HG02588 (cell line): ENCODE measurements at regions not wholly inside any gene's neighbourhood (a gene's known extent, or its start where the extent isn't known, plus 50 kb on each side); places are given as distances from the start of the nearest gene placed in this dataset.

Experiments
- ATAC-seq: cut with Tn5 transposase; IDR thresholded peaks from one replicate; pipeline ENCODE4 v1.9.1; 2021; ENCODE audit warnings: mild to moderate bottlenecking, moderate library complexity; ENCODE audit not compliant: unreplicated experiment

DNA sequence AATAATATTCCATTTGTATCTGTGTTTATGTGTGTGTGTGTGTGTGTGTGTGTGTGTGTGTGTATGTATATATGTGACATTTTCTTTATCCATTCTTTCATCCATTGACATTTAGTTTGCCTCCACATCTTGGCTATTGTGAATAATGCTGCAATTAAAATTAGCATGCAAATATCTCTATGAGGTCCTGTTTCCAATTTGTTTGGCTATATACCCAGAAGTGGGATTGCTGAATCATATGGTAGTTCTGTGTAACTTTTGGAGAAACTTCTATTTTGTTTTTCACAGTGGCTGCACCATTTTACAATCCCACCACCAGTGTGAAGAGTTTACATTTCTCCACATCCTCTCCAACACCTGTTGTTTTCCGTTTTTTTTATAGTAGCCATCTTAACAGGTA is 53.1 kb downstream of the CH25H start:
- no peak for ATAC-seq

DNA sequence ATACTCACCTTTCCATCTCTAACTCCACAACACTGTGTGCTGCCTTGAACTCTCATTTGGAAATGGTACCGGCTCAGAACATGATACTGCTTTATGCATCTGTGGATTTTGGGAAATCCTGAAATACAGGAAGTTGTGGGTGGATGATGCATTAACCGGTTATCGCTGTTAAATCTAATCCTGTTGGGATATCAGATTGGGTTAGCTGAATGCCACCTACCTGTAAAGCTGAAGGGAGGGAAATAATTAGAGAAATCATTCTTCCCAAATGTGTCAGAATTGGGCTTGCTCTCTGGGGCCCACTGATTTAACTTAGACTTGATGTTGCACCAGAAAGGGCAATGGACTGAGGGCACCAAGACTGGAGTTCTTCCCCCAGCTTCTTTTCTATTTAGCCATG is 54.0 kb downstream of the CH25H start:
- no peak for ATAC-seq

DNA sequence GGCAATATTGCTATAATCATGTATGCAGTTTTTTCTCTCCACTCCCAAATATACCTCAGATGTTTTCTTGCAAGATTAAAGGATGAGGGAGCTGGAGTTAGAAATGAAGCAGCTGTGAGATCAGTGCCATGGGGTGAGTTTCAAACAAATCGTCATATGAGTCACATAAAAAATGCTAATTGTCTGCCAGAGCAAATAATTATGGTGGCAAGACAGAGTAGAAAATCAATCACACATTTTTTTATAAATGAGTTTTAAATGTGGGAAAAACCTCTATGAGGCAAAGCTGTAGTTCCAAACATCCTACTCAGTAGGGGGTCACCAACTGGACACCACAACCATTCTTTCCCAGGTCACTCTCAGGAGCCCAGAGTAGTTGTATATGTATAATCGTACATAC is 55.3 kb downstream of the CH25H start:
- ATAC-seq: no peak

DNA sequence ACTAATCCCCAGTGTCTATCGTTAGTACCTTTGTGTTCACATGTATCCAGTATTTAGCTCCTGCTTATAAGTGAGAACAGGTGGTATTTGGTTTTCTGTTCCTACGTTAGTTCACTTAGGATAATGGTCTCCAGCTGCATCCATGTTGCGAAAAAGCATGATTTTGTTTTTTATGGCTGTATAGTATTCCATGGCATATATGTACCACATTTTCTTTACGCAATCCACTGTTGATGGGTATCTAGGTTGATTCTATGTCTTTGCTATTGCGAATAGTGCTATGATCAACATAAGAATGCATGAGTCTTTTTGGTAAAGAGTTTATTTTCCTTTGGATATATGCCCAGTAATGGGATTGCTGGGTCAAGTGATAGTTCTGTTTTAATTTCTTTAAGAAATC is 59.1 kb downstream of the CH25H start:
- ATAC-seq: no peak

DNA sequence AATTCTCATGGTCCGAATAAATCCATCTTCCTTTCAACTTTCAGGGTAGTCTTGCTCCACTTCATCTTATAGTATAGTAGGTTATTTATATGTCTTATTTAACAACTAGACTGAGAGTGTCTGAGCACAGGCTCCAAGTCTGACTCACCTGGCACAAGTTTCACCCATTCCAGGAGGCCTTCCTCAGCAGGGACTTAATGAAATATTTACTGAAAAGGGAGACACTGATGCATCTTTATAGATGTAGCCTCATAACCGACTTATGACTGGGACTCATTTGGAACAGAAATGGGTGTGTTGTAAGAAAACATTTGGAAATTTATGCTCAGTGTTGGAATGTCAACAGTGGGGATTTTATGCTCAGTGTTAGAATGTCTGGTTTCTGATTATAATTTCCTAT is 59.9 kb downstream of the CH25H start:
- ATAC-seq: no peak

DNA sequence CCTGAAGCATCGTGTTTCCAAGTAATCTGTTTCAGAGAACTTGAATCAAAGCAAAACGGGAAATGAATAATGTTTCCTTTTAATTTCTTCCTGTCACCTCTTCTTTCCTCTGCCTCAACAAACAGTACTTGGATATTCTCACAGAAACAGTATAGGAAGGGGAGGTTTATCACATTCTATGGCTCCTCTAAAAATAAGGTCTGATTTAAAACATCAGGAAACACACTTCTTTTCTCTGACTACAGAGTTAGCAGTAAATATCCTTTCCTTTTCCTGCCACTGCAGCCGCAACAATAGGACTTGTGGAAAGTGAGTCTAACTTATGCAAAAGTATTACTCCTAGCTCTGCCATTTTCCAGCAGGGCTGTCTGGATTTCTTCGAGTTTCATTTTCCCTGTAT is 62.3 kb downstream of the CH25H start:
- ATAC-seq: no peak

DNA sequence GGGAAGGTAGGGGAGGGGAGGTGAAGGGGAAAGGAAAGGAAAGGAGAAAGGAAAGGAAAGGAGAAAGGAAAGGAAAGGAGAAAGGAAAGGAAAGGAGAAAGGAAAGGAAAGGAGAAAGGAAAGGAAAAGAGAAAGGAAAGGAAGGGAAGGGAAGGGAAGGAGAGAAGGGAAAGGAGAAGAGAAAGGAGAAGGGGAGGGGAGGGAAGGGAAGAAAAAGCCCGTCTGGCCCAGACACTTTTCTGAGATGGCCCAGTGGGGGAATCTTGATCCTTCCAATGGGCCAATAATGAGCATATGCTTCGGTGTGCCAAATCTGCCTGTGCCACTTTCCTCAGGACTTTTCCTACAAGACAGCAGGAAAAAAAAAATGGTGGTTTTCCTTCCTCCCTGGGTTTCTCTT is 64.5 kb downstream of the CH25H start:
- no peak for ATAC-seq

DNA sequence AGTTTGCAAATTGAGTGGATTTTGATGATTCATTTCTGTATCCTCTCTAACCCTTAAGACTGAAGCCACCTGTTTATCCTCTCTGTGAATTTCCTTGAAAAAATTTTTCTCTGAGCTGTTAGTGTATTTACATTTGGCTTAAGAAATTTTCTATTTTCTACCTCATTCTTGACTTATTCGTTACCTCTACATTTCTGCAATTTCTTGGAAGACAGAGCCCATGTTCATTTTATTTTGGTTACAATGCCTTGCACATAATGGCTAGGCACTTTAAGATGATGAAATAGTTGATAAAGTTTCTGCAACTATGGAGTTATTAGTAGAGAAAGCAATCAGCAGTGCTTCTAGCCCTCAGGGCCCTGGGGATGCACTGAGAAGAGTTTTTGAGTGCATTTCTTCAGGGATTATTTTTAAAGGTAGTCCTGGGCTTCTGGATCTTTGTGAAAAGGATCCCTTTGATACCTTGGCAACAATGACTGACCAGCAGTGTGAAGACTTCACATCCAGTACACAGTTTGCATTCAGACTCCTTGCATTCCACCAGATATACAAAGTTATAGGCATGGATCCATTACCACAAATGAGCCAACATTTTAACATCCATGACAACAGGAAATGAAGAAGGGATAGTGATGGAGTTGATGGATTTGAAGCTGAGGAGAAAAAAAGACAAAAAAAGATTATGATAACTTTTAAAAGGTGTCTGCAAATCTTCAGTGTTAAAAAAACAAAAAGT is 68.2 kb downstream of the CH25H start:
- ATAC-seq: no peak

DNA sequence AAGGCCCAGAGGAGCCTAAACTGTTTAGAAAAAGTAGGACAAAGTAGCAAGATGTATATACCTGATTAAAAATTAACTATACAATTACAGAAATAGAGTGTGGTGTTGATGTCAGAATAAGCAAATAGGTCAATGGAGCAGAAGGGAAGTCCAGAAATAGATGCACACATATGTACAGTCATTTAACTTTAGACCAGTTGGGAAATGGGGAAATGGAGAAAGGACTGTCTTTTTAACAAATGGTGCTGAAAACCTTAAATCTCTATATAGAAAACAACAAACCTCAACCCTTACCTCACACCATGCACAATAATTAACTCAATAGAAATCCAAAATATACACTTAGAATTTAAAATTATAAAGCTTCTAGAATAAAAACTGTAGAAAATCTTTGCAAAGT is 72.2 kb downstream of the CH25H start:
- peak; percentile 71 for ATAC-seq

DNA sequence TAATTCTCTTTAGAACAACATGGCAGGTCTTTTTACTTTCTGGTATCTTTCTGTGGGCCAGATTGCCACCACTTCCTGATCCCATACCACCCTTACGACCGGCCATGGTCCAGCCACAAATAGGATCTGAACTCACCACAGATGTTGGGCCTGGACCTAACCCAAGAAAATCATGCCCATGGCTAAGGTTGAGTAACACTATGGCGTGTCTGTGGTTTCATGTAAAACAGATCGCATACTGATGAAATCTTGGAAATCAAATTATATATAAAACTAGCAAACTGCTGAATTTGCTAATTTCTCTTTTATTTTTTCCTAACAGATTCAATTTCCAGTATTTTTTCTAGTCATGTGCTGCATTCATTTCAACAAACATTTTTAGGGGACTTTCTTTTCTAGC is 77.2 kb downstream of the CH25H start:
- ATAC-seq: no peak

DNA sequence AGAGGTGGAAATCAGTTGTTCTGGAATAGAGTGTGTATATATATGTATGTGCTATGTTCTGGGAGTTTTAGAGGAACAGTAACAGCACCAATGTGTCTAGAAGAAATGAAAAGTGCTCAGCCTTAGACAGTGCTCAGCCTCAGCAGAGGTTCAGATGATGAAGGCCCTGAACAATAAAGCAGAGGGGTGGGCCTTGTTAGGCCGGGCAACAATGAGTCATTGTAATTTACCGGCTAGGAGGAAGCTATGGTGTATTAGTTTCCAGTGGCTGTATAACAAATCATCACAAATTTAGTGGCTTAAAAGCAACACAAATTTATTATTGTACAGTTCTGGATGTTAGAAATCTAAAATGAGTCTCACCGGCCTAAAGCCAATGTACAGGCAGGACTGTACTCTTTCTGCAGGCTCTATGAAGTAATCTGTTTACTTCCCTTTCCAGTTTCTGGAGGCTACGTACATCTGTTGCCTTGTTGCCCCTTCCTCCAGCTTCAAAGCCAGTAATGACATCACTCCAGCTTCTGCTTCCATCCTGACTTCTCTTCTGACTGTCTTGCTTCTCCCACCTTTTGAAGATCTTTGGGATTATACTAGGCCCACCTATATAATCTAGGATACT is 84.6 kb downstream of the CH25H start:
- ATAC-seq: no peak

DNA sequence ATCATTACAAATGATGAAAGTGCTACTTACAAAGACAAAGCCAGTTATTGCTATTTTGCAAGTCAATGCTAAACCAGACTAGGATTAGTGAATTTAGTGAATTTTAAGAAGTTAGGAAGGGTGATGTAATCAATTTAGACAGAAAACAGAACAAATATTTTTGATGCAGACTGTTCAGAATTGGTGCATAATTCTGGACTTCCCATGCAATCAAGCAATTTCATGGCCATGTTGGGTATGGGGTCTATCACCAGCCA is 85.4 kb downstream of the CH25H start:
- ATAC-seq: no peak

DNA sequence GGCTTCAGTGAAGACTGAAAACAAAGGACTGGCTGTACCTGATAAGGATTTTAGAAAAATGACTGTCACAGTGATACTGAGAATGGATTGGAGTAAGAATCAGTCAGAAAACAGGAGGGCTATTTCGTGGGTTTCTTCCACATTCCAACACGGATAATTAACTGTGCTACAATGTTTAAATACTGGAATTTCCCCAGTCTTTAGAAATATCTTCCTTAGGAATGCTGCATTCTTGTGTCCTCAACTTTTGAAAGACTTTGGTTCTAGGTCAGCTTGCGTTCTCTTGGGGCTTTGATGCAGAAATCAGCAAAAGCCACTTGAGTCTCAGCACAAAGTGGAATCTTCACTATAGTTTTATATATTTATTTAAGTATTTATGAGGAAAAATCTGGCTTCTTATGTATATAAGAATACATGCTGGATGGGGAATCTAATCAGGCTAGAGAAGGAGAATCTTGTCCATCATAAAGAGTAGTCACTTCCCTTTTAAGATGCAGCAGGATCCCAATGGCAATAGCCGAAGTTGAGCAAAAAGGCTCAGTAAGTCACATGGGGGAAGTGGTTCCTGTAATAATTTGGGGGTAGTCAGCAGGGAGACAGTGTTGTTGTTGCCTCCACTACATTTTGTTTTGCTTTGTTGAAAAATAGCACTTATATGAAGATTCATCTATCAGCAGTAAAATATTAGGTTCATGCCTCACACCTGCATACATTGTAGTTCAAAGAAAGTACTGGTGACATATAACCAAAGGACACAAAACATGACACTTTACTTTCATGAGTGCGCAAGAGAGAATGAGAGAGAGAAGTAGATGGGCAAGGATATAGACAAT is 86.0 kb downstream of the CH25H start:
- ATAC-seq: no peak

DNA sequence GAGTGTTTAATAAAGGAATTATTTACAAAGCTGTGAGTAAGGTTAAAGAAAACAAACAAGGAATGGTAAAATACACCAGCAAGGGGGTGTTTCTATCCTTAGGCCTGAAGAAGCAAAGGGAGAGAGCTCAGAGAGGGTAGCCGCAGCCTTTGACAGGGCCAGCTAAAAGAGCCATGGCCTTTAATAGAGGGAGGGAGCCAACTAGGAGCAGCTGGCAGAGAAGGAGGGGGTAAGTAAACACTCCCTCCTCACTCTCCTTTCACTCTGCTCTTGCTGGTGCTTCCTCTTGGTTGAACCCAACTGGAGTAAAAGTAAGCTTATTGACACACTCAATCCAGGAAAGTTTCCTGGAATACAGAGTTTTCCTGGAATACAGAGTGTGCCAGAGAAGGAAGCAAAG is 87.5 kb downstream of the CH25H start:
- no peak for ATAC-seq

DNA sequence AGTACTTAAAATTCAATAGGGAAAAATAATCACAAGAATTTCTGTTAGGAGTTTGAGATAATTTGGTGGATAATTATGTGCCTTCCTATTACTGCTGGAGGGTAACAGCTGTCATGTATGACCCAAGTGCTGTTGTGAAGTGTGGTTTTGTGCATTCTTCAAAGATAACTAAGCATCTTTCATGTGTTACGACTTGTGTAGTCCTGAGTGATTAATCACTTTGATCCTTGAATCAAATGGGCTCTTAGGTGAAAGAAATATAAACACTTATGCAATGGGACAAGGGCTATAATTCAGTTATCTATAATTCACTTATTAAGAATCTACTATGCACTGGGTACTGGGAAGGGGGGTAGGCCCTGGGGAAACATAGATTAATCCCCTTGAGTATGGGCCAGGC is 89.0 kb downstream of the CH25H start:
- ATAC-seq: no peak

DNA sequence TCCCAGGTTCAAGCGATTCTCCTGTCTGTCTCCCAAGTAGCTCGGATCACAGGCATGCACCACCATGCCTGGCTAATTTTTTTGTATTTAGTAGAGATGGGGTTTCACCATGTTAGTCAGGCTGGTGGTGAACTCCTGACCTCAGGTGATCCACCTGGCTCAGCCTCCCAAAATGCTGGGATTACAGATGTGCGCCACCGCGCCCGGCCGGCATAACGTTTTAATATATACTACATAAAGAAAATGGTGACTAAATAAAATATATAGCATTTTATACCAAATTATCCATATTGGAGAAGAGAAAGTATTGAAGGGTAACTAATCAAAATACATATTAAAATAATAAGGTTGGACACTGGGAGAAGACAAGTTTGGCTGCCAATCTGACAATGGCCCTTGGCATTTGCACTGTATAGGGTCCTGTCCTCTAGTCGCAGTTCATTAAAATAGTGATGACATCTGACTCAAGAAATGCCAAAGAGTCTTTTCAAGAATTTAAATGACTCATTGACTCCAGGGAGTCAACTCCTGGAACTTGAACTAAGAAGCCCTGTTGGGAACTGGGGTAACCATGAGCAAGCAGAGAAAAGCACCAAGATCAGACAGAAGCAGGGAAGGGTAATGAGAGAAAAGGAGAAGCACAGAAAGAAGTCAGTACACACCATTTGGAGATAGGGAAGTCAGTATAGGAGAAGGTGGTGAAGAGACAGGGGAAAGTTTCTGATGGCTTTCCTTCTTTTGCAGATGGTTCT is 91.1 kb downstream of the CH25H start:
- no peak for ATAC-seq

DNA sequence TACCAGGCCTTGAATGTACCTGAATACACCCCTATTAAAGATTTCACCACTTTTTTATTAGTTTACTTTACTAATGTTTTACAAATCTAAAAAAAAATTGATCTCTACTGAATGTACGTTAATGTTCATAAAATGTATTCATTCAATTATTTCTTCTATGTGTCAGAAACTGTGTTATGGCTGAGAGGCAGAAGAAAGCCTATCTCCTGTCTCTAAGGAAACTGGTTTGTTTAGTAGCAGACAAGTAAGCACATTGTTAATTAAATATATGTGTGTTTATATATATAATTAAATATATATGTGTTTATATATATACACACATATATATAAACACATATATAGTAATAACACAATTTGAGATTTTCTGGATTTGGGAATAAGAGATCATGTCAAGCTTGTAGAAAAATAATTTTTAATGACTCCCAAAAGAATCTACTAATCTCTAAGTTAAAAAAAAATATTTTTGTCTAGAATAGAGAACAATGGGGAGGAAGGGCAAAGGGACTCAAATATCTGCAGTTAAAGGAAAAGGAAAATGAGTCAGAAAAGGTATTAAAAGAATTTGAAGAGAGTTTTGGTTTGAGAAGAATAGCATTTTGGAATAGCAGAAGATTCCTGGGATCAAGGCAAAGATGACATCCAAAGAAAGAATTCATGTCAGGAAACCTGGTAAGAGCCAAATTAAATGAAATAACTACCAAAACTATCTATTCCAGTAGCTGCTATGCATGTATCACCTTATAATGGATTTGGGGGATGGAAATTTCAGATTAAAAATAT is 92.1 kb downstream of the CH25H start:
- ATAC-seq: no peak

DNA sequence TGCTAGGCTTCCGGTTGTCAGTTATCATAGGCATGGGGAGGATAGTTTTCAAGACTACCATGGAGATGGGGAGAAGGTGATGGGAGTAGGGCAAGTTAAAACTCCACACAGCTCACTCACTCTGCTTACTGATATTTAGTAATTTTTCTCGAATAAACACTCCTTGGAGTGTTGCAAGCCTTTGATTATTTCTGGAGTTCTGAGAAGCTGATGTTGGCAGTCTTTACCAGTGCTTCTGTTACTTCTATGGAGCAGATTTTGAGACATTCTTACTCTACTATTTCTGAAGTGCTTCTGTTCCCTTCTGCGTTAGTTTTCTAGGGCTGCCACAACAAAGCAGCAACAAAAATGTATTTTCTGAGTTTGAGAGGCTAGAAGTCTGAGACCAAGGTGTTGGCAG is 104.4 kb downstream of the CH25H start:
- ATAC-seq: no peak

DNA sequence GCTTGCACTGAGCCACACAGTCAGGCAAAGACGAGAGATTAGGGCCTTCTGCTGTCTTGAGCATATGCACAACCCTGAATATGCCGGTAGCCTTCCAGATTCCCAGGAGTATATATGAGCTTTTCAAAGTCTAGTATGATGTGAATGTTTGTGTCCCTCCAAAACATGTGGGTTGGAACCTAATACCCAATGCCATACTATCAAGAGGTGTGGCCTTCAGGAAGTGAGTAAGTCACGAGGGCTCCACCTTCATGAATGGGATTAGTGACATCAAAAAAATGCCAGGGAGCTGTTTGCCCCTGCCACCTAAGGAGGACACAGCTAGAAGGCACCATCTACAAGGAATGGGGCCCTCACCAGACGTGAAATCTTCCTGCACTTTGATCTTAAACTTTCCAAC is 105.2 kb downstream of the CH25H start:
- no peak for ATAC-seq

DNA sequence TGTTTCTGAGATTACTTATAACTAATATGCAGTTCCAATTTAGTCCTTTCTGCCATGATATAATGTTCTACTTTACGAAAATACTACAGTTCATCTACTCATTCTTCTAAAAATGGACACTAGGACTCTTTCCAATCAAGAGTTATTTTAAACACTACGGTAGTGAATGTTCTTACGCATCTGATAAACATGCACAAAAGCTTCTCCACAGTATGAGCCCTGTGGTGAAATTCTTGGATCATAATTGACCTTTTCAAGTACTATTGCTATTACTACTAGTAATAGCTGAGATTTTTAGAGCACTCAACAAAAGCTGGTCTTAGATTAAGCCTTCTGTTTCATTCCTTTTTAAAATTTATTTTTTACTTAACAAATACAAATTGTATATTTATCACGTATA is 106.4 kb downstream of the CH25H start:
- no peak for ATAC-seq

DNA sequence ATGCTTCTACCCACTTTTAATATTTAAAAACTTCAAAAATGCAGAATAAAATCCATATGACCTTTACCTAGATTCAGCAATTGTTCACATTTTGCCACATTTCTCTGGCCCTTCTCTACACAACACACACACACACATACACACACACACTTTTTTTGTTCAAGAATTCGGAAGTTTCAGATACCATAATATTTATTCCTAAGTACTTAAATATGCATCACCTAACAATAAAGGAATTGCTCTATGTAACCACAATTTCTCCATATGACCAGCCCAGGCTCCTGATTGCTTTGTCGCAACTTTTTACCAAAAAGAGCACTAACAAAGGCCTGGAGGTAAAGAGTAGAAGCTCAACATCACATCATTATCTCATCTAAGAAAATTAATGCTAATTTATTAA is 106.6 kb downstream of the FAS start:
- ATAC-seq: no peak
